IMR-90 (cell line): ENCODE measurements at regions not wholly inside any gene's neighbourhood (a gene's known extent, or its start where the extent isn't known, plus 50 kb on each side); places are given as distances from the start of the nearest gene placed in this dataset.

Experiments
- ATAC-seq: fragments of 200-7000 bp; cut with Tn5 transposase; 2 replicates; pipeline ENCODE4 v1.9.1; 2020; ENCODE audit warnings: low read depth, mild to moderate bottlenecking, moderate library complexity
- BruUV-seq: library from RNA; stranded (reverse); fragments of 400-500 nt; replicated peaks from 2 replicates; lab custom pipeline; 2021; lab: Mats Ljungman, UMichigan
- CTCF ChIA-PET: fragments of 300-600 bp; formaldehyde crosslinking; extraction: SDS; loops from one replicate; lab custom pipeline; 2021; ENCODE audit warnings: antibody characterized with exemption; lab: Yijun Ruan, JAX
- POLR2A ChIA-PET: fragments of 300-600 bp; sonication (Branson Sonifier 250); formaldehyde crosslinking; loops from one replicate; lab custom pipeline; 2022; ENCODE audit warnings: antibody characterized with exemption; ENCODE audit not compliant: unreplicated experiment; lab: Charles Lee
- DNase-seq: peaks from one replicate; pipeline ENCODE4 v3.0.0; 2013
- H2AFZ ChIP-seq: replicated peaks from 2 replicates; pipeline ENCODE3; 2013; ENCODE audit warnings: low read length, mild to moderate bottlenecking; ENCODE audit not compliant: poor library complexity
- H2AK5ac ChIP-seq: 2 replicates; pipeline ENCODE4 v1.6.1; 2013; ENCODE audit warnings: low read depth, low read length, inconsistent platforms
- H2AK9ac ChIP-seq: replicated peaks from 2 replicates; pipeline ENCODE3; 2013; ENCODE audit warnings: mild to moderate bottlenecking, low read depth, low read length, moderate library complexity; ENCODE audit not compliant: poor library complexity
- H2BK120ac ChIP-seq: 2 replicates; pipeline ENCODE4 v1.6.1; 2013; ENCODE audit warnings: low read depth, low read length, inconsistent platforms
- H2BK15ac ChIP-seq: 3 replicates; pipeline ENCODE4 v1.6.1; 2013; ENCODE audit warnings: low read depth, low read length, inconsistent platforms
- H2BK20ac ChIP-seq: 2 replicates; pipeline ENCODE4 v1.6.1; 2013; ENCODE audit warnings: low read depth, mild to moderate bottlenecking, inconsistent platforms, low read length, moderate library complexity
- H2BK5ac ChIP-seq: 2 replicates; pipeline ENCODE4 v1.6.1; 2013; ENCODE audit warnings: mild to moderate bottlenecking, low read depth, low read length, inconsistent platforms; ENCODE audit not compliant: poor library complexity, severe bottlenecking
- H3K14ac ChIP-seq: replicated peaks from 2 replicates; pipeline ENCODE4 v1.6.1; 2013; ENCODE audit warnings: low read depth, low read length, inconsistent platforms
- H3K18ac ChIP-seq: 2 replicates; pipeline ENCODE4 v1.6.1; 2013; ENCODE audit warnings: low read depth, low read length, control low read depth
- H3K23ac ChIP-seq: 2 replicates; pipeline ENCODE4 v1.6.1; 2013; ENCODE audit warnings: low read depth, low read length, inconsistent platforms
- H3K27ac ChIP-seq: 2 replicates; pipeline ENCODE4 v1.5.1; 2013; ENCODE audit warnings: mild to moderate bottlenecking, control low read depth, low read length; ENCODE audit not compliant: insufficient read depth
- H3K27me3 ChIP-seq: 2 replicates; pipeline ENCODE4 v1.6.1; 2013; ENCODE audit warnings: low read length; ENCODE audit not compliant: control insufficient read depth, insufficient read depth
- H3K36me3 ChIP-seq: 2 replicates; pipeline ENCODE4 v1.6.1; 2013; ENCODE audit warnings: low read length, mixed read lengths; ENCODE audit not compliant: control insufficient read depth, insufficient read depth
- H3K4ac ChIP-seq: 2 replicates; pipeline ENCODE4 v1.6.1; 2013; ENCODE audit warnings: low read depth, low read length, inconsistent platforms
- H3K4me1 ChIP-seq: 2 replicates; pipeline ENCODE4 v1.6.1; 2013; ENCODE audit warnings: low read length, mixed read lengths; ENCODE audit not compliant: control insufficient read depth, insufficient read depth
- H3K4me2 ChIP-seq: 2 replicates; pipeline ENCODE4 v1.6.1; 2013; ENCODE audit warnings: low read depth, mild to moderate bottlenecking, control low read depth, low read length, moderate library complexity
- H3K4me3 ChIP-seq: 2 replicates; pipeline ENCODE4 v1.5.1; 2013; ENCODE audit warnings: low read depth, mild to moderate bottlenecking, control low read depth, low read length, moderate library complexity; ENCODE audit not compliant: insufficient read depth
- H3K56ac ChIP-seq: 2 replicates; pipeline ENCODE4 v1.6.1; 2013; ENCODE audit warnings: low read length, inconsistent platforms; ENCODE audit not compliant: insufficient read depth; ENCODE audit errors: extremely low read depth
- H3K79me1 ChIP-seq, 2 experiments: 2 replicates each; pipeline ENCODE4 v1.6.1; 2013; ENCODE audit warnings: low read length in 2 of 2, inconsistent platforms in 1 of 2, low read depth in 1 of 2
- H3K9ac ChIP-seq: 2 replicates; pipeline ENCODE4 v1.6.1; 2013; ENCODE audit warnings: low read depth, low read length, control low read depth
- H3K9me1 ChIP-seq: 2 replicates; pipeline ENCODE4 v1.6.1; 2013; ENCODE audit warnings: low read length, inconsistent platforms; ENCODE audit not compliant: insufficient read depth
- H3K9me3 ChIP-seq: 2 replicates; pipeline ENCODE4 v1.6.1; 2013; ENCODE audit warnings: low read length; ENCODE audit not compliant: control insufficient read depth, insufficient read depth
- H4K20me1 ChIP-seq: 2 replicates; pipeline ENCODE4 v1.6.1; 2013; ENCODE audit warnings: low read length, inconsistent platforms; ENCODE audit not compliant: insufficient read depth
- H4K5ac ChIP-seq: 2 replicates; pipeline ENCODE4 v1.6.1; 2013; ENCODE audit warnings: mild to moderate bottlenecking, low read depth, low read length, control low read depth
- H4K8ac ChIP-seq, 2 experiments: 2 replicates each; pipeline ENCODE4 v1.6.1; 2013; ENCODE audit warnings: low read depth in 2 of 2, low read length in 2 of 2, control low read depth in 1 of 2, inconsistent platforms in 1 of 2
- H4K91ac ChIP-seq: 2 replicates; pipeline ENCODE4 v1.6.1; 2013; ENCODE audit warnings: low read depth, low read length, inconsistent platforms; ENCODE audit not compliant: insufficient read depth
- CEBPB ChIP-seq: IDR thresholded peaks from 2 replicates; pipeline ENCODE4 v1.6.1; 2012; ENCODE audit warnings: low read depth, low read length, improper control_type of control experiment
- ELK1 ChIP-seq: fragments of 150-350 bp; IDR thresholded peaks from 2 replicates; pipeline ENCODE4 v1.6.1; 2016; ENCODE audit warnings: low read depth, mild to moderate bottlenecking, low read length, moderate library complexity, borderline replicate concordance
- FOS ChIP-seq: fragments of 150-350 bp; IDR thresholded peaks from 2 replicates; pipeline ENCODE4 v1.6.1; 2016; ENCODE audit warnings: low read depth, low read length
- MAFK ChIP-seq: IDR thresholded peaks from 2 replicates; pipeline ENCODE4 v1.6.1; 2012; ENCODE audit warnings: low read depth, low read length, improper control_type of control experiment
- MAZ ChIP-seq: IDR thresholded peaks from 2 replicates; pipeline ENCODE4 v1.6.1; 2012; ENCODE audit warnings: low read depth, mild to moderate bottlenecking, low read length, improper control_type of control experiment, moderate library complexity, borderline replicate concordance
- POLR2A ChIP-seq: IDR thresholded peaks from 2 replicates; pipeline ENCODE4 v1.6.1; 2012; ENCODE audit warnings: mild to moderate bottlenecking, low read depth, low read length
- RAD21 ChIP-seq: IDR thresholded peaks from 2 replicates; pipeline ENCODE4 v1.6.1; 2012; ENCODE audit warnings: low read length, improper control_type of control experiment
- RCOR1 ChIP-seq: IDR thresholded peaks from 2 replicates; pipeline ENCODE4 v1.6.1; 2012; ENCODE audit warnings: mild to moderate bottlenecking, low read length, improper control_type of control experiment; ENCODE audit not compliant: insufficient replicate concordance
- RFX5 ChIP-seq: IDR thresholded peaks from 2 replicates; pipeline ENCODE4 v1.8.0; 2012; ENCODE audit warnings: low read depth, mild to moderate bottlenecking, low read length, moderate library complexity
- SMC3 ChIP-seq: fragments of 150-350 bp; IDR thresholded peaks from 2 replicates; pipeline ENCODE4 v1.6.1; 2016; ENCODE audit warnings: low read depth, mild to moderate bottlenecking, antibody characterized with exemption, low read length, moderate library complexity
- USF2 ChIP-seq: fragments of 150-350 bp; IDR thresholded peaks from 2 replicates; pipeline ENCODE4 v1.6.1; 2017; ENCODE audit warnings: mild to moderate bottlenecking, antibody characterized with exemption, low read length, low read depth
- WGBS, 2 experiments: methylation state at CpG; one replicate each; pipeline versions ENCODE4 v1.1.5 to v1.1.7; 2013; ENCODE audit warnings: missing lambda C conversion rate in 2 of 2; ENCODE audit not compliant: insufficient read length in 1 of 2; ENCODE audit errors: extremely low coverage in 2 of 2; 5-methylcytosine and 5-hydroxymethylcytosine counted together
- dilution Hi-C: fragments of 300-500 bp; cut with HindIII; formaldehyde crosslinking; loops from one replicate; pipeline ENCODE4 v1.14.3; 2018; ENCODE audit warnings: low sequenced_read_pairs; ENCODE audit not compliant: unreplicated experiment
- in situ Hi-C: fragments of 300-500 bp; cut with MboI; formaldehyde crosslinking; loops from 3 replicates; pipeline ENCODE4 v1.14.3; 2019; ENCODE audit warnings: low sequenced_read_pairs, inconsistent platforms, mixed read lengths
- intact Hi-C: fragments of 100-400 bp; cut with micrococcal nuclease; formaldehyde crosslinking; loops from 2 replicates; pipeline ENCODE4 v1.10.0; 2022

- Histone ChIP-seq H3K27me3 (no peaks in the 10 kb centered on the region), H3K56ac (no peak overlapping the region)
These were observed 85.3 kb downstream of the KCTD12 start for GRCh38 chr13:76800943-76801342.

More at GRCh38 chr13:76800943-76801342, 85.3 kb downstream of the KCTD12 start:
- Histone ChIP-seq H2BK5ac (no peak overlapping the region), H3K4ac (no peak overlapping the region), H2BK15ac (no peak overlapping the region), H3K18ac (no peak overlapping the region), H3K9me1 (no peaks in the 10 kb centered on the region), H3K9me3 (no peaks in the 10 kb centered on the region), H3K4me3 (no peak overlapping the region), H4K8ac (no peak overlapping the region), H3K27ac (no peak overlapping the region), H3K4me2 (no peak overlapping the region), H2AK9ac (no peak overlapping the region), H4K20me1 (no peaks in the 10 kb centered on the region), H4K91ac (no peak overlapping the region), H3K36me3 (no peaks in the 10 kb centered on the region), H2BK120ac (no peak overlapping the region), H3K14ac (no peak overlapping the region), H3K23ac (no peak overlapping the region), H3K79me1 (no peaks in the 10 kb centered on the region), H4K5ac (no peak overlapping the region), H3K9ac (no peak overlapping the region), H3K4me1 (no peaks in the 10 kb centered on the region), H2AFZ (no peak overlapping the region), H2AK5ac (no peak overlapping the region), H2BK20ac (no peak overlapping the region)
- intact Hi-C loops, result no loop called here
- dilution Hi-C loops, result no loop called here
- no peak for TF ChIP-seq FOS
- no peak for TF ChIP-seq SMC3
- no peak for TF ChIP-seq CEBPB
- no peak for TF ChIP-seq MAZ
- no peak for TF ChIP-seq RCOR1
- TF ChIP-seq ELK1, result no peak
- TF ChIP-seq RFX5, result no peak
- TF ChIP-seq POLR2A, result no peak
- no peak for TF ChIP-seq RAD21
- no peak for TF ChIP-seq MAFK
- TF ChIP-seq USF2, result no peak
- in situ Hi-C loops, result no loop called here
- DNase-seq (no peak), ATAC-seq (no peak)
- ChIA-PET CTCF (no interaction called here), POLR2A (no interaction called here)
- WGBS, 2 experiments, result no CpG with 5 or more reads among the region's 2 CpGs
- no TSS peak for BruUV-seq
